ENCODE measurements at regions not wholly inside any gene's neighbourhood (a gene's known extent, or its start where the extent isn't known, plus 50 kb on each side); places are given as distances from the start of the nearest gene placed in this dataset.

GRCh38 chr2:236748385-236748784 lies 178.8 kb downstream of the ACKR3 start:
- DNase-seq = peak; percentile 66 to 81

- no peak for DNase-seq
Measured at GRCh38 chr2:236748801-236749200, 179.2 kb downstream of the ACKR3 start.

GRCh38 chr2:236749346-236749745 lies 179.7 kb downstream of the ACKR3 start:
- DNase-seq = no peak

- DNase-seq = no peak
Measured at GRCh38 chr2:236752096-236752495, 182.5 kb downstream of the ACKR3 start.

GRCh38 chr2:236753606-236754270 lies 184.1 kb downstream of the ACKR3 start:
- no peak for DNase-seq

GRCh38 chr2:236754271-236754944 lies 184.8 kb downstream of the ACKR3 start:
- no peak for DNase-seq

GRCh38 chr2:236755278-236755840 lies 185.7 kb downstream of the ACKR3 start:
- DNase-seq = no peak

GRCh38 chr2:236758406-236758805 lies 188.8 kb downstream of the ACKR3 start:
- no peak for DNase-seq

GRCh38 chr2:236760246-236760645 lies 190.6 kb downstream of the ACKR3 start:
- no peak for DNase-seq

- no peak for DNase-seq
Measured at GRCh38 chr2:236761358-236761757, 191.7 kb downstream of the ACKR3 start.

- DNase-seq = no peak
Measured at GRCh38 chr2:236762628-236763027, 193.0 kb downstream of the ACKR3 start.

GRCh38 chr2:236763857-236764256 lies 194.2 kb downstream of the ACKR3 start:
- DNase-seq = no peak

GRCh38 chr2:236764716-236765115 lies 195.1 kb downstream of the ACKR3 start:
- no peak for DNase-seq

- DNase-seq = no peak
Measured at GRCh38 chr2:236765478-236765877, 195.9 kb downstream of the ACKR3 start.

- no peak for DNase-seq
Measured at GRCh38 chr2:236766850-236767249, 197.2 kb downstream of the ACKR3 start.

- DNase-seq = no peak
Measured at GRCh38 chr2:236767941-236768340, 198.3 kb downstream of the ACKR3 start.

GRCh38 chr2:236768393-236769140 lies 198.9 kb downstream of the ACKR3 start:
- no peak for DNase-seq

- no peak for DNase-seq
Measured at GRCh38 chr2:236769981-236770671, 200.5 kb downstream of the ACKR3 start.

- DNase-seq = no peak
Measured at GRCh38 chr2:236772220-236772837, 202.7 kb downstream of the ACKR3 start.

GRCh38 chr2:236773206-236773605 lies 203.6 kb downstream of the ACKR3 start:
- DNase-seq = no peak

GRCh38 chr2:236774171-236774570 lies 204.5 kb downstream of the ACKR3 start:
- no peak for DNase-seq

GRCh38 chr2:236775511-236775910 lies 205.9 kb downstream of the ACKR3 start:
- no peak for DNase-seq

- no peak for DNase-seq
Measured at GRCh38 chr2:236776206-236776605, 206.6 kb downstream of the ACKR3 start.

Data from AML-193 (cell line).